Sigmoid colon (tissue), 4 donors: ENCODE measurements at regions not wholly inside any gene's neighbourhood (a gene's known extent, or its start where the extent isn't known, plus 50 kb on each side); places are given as distances from the start of the nearest gene placed in this dataset.

Experiments
- CTCF ChIP-seq, 4 experiments: fragments of 450-650 bp in 3 of 4; fragments of 200-600 bp in 1 of 4; IDR thresholded peaks; one replicate each; pipeline ENCODE4 v1.5.1; 2016 to 2019; ENCODE audit warnings: antibody characterized with exemption in 4 of 4, mild to moderate bottlenecking in 3 of 4, moderate library complexity in 2 of 4
- EP300 ChIP-seq, 4 donors: sonication (generic); formaldehyde crosslinking; IDR thresholded peaks; one replicate each; pipeline ENCODE4 v1.6.1; 2017; ENCODE audit warnings: antibody characterized with exemption in 4 of 4
- POLR2A ChIP-seq, 2 donors: fragments of 450-650 bp; IDR thresholded peaks; one replicate each; pipeline ENCODE4 v1.6.1; 2016; ENCODE audit warnings: antibody characterized with exemption in 2 of 2, mild to moderate bottlenecking in 2 of 2, moderate library complexity in 2 of 2
- POLR2AphosphoS5 ChIP-seq, 4 donors: sonication (generic); formaldehyde crosslinking; IDR thresholded peaks; one replicate each; pipeline ENCODE4 v1.6.1; 2017; ENCODE audit warnings: antibody characterized with exemption in 4 of 4

GRCh38 chr13:79710376-79710775, 229.4 kb downstream of the NDFIP2 start:
- no peak for TF ChIP-seq CTCF (IDR thresholded peaks at IDR 0.05)
- TF ChIP-seq POLR2AphosphoS5 (IDR thresholded peaks at IDR 0.05): no peak
- no peak for TF ChIP-seq POLR2A (IDR thresholded peaks at IDR 0.05)
- no peak for TF ChIP-seq EP300 (IDR thresholded peaks at IDR 0.05)
